HG03097 (cell line): ENCODE measurements at regions not wholly inside any gene's neighbourhood (a gene's known extent, or its start where the extent isn't known, plus 50 kb on each side); places are given as distances from the start of the nearest gene placed in this dataset.

Experiments used
- ATAC-seq: cut with Tn5 transposase; IDR thresholded peaks from one replicate; pipeline ENCODE4 v1.9.1; 2021; ENCODE audit not compliant: unreplicated experiment, low FRiP score

GRCh38 chr5:124162767-124163532 lies 583.5 kb downstream of the ZNF608 start:
- ATAC-seq = no peak

- ATAC-seq = no peak
Measured at GRCh38 chr5:124161266-124161665, 585.2 kb downstream of the ZNF608 start.

- ATAC-seq = no peak
Measured at GRCh38 chr5:124160265-124160664, 586.2 kb downstream of the ZNF608 start.

GRCh38 chr5:124157320-124157719 lies 589.1 kb downstream of the ZNF608 start:
- ATAC-seq = no peak

- no peak for ATAC-seq
Measured at GRCh38 chr5:124156415-124156996, 589.9 kb downstream of the ZNF608 start.

- no peak for ATAC-seq
Measured at GRCh38 chr5:124154714-124155113, 591.7 kb downstream of the ZNF608 start.

- no peak for ATAC-seq
Measured at GRCh38 chr5:124153588-124153987, 592.9 kb downstream of the ZNF608 start.

- no peak for ATAC-seq
Measured at GRCh38 chr5:124148574-124148973, 597.9 kb downstream of the ZNF608 start.

- no peak for ATAC-seq
Measured at GRCh38 chr5:124140060-124140459, 606.4 kb downstream of the ZNF608 start.

GRCh38 chr5:124139477-124139876 lies 607.0 kb downstream of the ZNF608 start:
- ATAC-seq = no peak

- no peak for ATAC-seq
Measured at GRCh38 chr5:124136609-124137008, 609.8 kb downstream of the ZNF608 start.

GRCh38 chr5:124134941-124135340 lies 611.5 kb downstream of the ZNF608 start:
- ATAC-seq = no peak

- no peak for ATAC-seq
Measured at GRCh38 chr5:124133406-124133805, 613.0 kb downstream of the ZNF608 start.

GRCh38 chr5:124132843-124133242 lies 613.6 kb downstream of the ZNF608 start:
- no peak for ATAC-seq

GRCh38 chr5:124131466-124131865 lies 615.0 kb downstream of the ZNF608 start:
- ATAC-seq = no peak

GRCh38 chr5:124130816-124131215 lies 615.6 kb downstream of the ZNF608 start:
- no peak for ATAC-seq

GRCh38 chr5:124128867-124129266 lies 616.9 kb downstream of the CSNK1G3 start:
- no peak for ATAC-seq

- ATAC-seq = peak; percentile 67
Measured at GRCh38 chr5:124126504-124127217, 614.7 kb downstream of the CSNK1G3 start.

- ATAC-seq = no peak
Measured at GRCh38 chr5:124124711-124125229, 612.8 kb downstream of the CSNK1G3 start.

GRCh38 chr5:124121198-124121597 lies 609.2 kb downstream of the CSNK1G3 start:
- ATAC-seq = no peak

- ATAC-seq = no peak
Measured at GRCh38 chr5:124114911-124115310, 602.9 kb downstream of the CSNK1G3 start.
